SHP77 (cell line): ENCODE measurements at regions not wholly inside any gene's neighbourhood (a gene's known extent, or its start where the extent isn't known, plus 50 kb on each side); places are given as distances from the start of the nearest gene placed in this dataset.
"Not testable (repeated sequence)": the region's sequence is repeated elsewhere in the genome, so short reads cannot be mapped to it uniquely, and the experiment has no call there.

Source experiments
- DNase-seq, 2 experiments: peaks; one replicate each; lab custom pipeline; 2025; lab: John Stamatoyannopoulos, UW

- no peak for DNase-seq
These were observed 540.3 kb upstream of the CADM1 start for GRCh38 chr11:116044520-116044919.

- DNase-seq: no peak
These were observed 539.6 kb upstream of the CADM1 start for GRCh38 chr11:116043857-116044256.

- DNase-seq: not testable (repeated sequence)
These were observed 538.8 kb upstream of the CADM1 start for GRCh38 chr11:116043059-116043458.

- no peak for DNase-seq
These were observed 537.9 kb upstream of the CADM1 start for GRCh38 chr11:116042146-116042545.

- no peak for DNase-seq
These were observed 533.6 kb upstream of the CADM1 start for GRCh38 chr11:116037861-116038260.

GRCh38 chr11:116035977-116036376 lies 531.8 kb upstream of the CADM1 start:
- DNase-seq: peak; percentile 92 to 94

GRCh38 chr11:116033931-116034553 lies 529.8 kb upstream of the CADM1 start:
- peak; percentile 85 to 90 for DNase-seq

GRCh38 chr11:116030697-116031331 lies 526.6 kb upstream of the CADM1 start:
- DNase-seq: no peak

GRCh38 chr11:116028506-116028905 lies 524.3 kb upstream of the CADM1 start:
- not testable (repeated sequence) for DNase-seq

- DNase-seq: no peak
These were observed 495.2 kb upstream of the CADM1 start for GRCh38 chr11:115999437-115999836.

- DNase-seq: no peak
These were observed 492.6 kb upstream of the CADM1 start for GRCh38 chr11:115996808-115997188.

GRCh38 chr11:115996125-115996807 lies 492.1 kb upstream of the CADM1 start:
- no peak for DNase-seq

GRCh38 chr11:115993590-115993989 lies 489.4 kb upstream of the CADM1 start:
- DNase-seq: no peak

GRCh38 chr11:115990004-115990447 lies 485.8 kb upstream of the CADM1 start:
- DNase-seq: no peak

GRCh38 chr11:115985896-115986295 lies 481.7 kb upstream of the CADM1 start:
- DNase-seq: no peak

GRCh38 chr11:115984228-115984627 lies 480.0 kb upstream of the CADM1 start:
- no peak for DNase-seq

- no peak for DNase-seq
These were observed 478.5 kb upstream of the CADM1 start for GRCh38 chr11:115982666-115983065.

GRCh38 chr11:115981814-115982471 lies 477.7 kb upstream of the CADM1 start:
- DNase-seq: no peak

GRCh38 chr11:115981104-115981481 lies 476.9 kb upstream of the CADM1 start:
- no peak for DNase-seq

GRCh38 chr11:115980337-115981103 lies 476.3 kb upstream of the CADM1 start:
- no peak for DNase-seq

- DNase-seq: no peak
These were observed 470.5 kb upstream of the CADM1 start for GRCh38 chr11:115974703-115975102.

GRCh38 chr11:115967203-115967602 lies 463.0 kb upstream of the CADM1 start:
- not testable (repeated sequence) for DNase-seq
